Right ventricle myocardium inferior (tissue), 1 donor: ENCODE measurements at regions not wholly inside any gene's neighbourhood (a gene's known extent, or its start where the extent isn't known, plus 50 kb on each side); places are given as distances from the start of the nearest gene placed in this dataset.

Source experiments
- ATAC-seq: fragments of 200-7000 bp; cut with Tn5 transposase; one replicate; pipeline ENCODE4 v1.9.1; 2020; ENCODE audit warnings: mild to moderate bottlenecking, moderate library complexity
- DNase-seq: peaks from one replicate; pipeline ENCODE4 v3.0.0; 2021; ENCODE audit errors: missing footprints
- intact Hi-C: fragments of 100-400 bp; cut with DNase I; formaldehyde crosslinking; loops from one replicate; pipeline ENCODE4 v1.11.0; 2022
- donor health status: DM: no; HTN: yes; CAD: no; lungs with severe emphysema.

GRCh38 chr1:112322983-112323678 lies 72.9 kb upstream of the CTTNBP2NL start:
- intact Hi-C loops: no loop called here
- DNase-seq (no peak), ATAC-seq (no peak)

GRCh38 chr1:112325504-112325903 lies 70.5 kb upstream of the CTTNBP2NL start:
- DNase-seq: no peak
- intact Hi-C loops: no loop called here
- peak; percentile 55 for ATAC-seq

GRCh38 chr1:112328600-112328999 lies 67.4 kb upstream of the CTTNBP2NL start:
- intact Hi-C loops: no loop called here
- DNase-seq (no peak), ATAC-seq (no peak)

- intact Hi-C loops: no loop called here
- no peak for ATAC-seq
Measured at GRCh38 chr1:112332176-112333150, 63.6 kb upstream of the CTTNBP2NL start.

GRCh38 chr1:112335351-112335750 lies 60.7 kb upstream of the CTTNBP2NL start:
- DNase-seq: no peak
- ATAC-seq: no peak
- intact Hi-C loops: loop anchor here (5.0 kb wide), 2 partner anchors 278 to 543 kb away; no protein-coding TSS in a partner anchor

More at GRCh38 chr1:112332176-112333150, 63.6 kb upstream of the CTTNBP2NL start:
- no peak for DNase-seq

- intact Hi-C loops: loop anchor here (2.0 to 5.0 kb wide), 3 partner anchors 280 to 545 kb away; no protein-coding TSS in a partner anchor
- DNase-seq (peak; percentile 72), ATAC-seq (peak; percentile 88)
Measured at GRCh38 chr1:112337028-112337531, 58.9 kb upstream of the CTTNBP2NL start.

- no peak for ATAC-seq
- intact Hi-C loops: no loop called here
Measured at GRCh38 chr1:112341986-112342385, 54.0 kb upstream of the CTTNBP2NL start.

GRCh38 chr1:112342558-112342957 lies 53.5 kb upstream of the CTTNBP2NL start:
- DNase-seq (no peak), ATAC-seq (no peak)
- intact Hi-C loops: no loop called here

More at GRCh38 chr1:112341986-112342385, 54.0 kb upstream of the CTTNBP2NL start:
- no peak for DNase-seq

- DNase-seq (no peak), ATAC-seq (no peak)
- intact Hi-C loops: no loop called here
Measured at GRCh38 chr1:112344754-112345423, 51.1 kb upstream of the CTTNBP2NL start.
